ENCODE measurements at regions not wholly inside any gene's neighbourhood (a gene's known extent, or its start where the extent isn't known, plus 50 kb on each side); places are given as distances from the start of the nearest gene placed in this dataset.

- TF ChIP-seq, protein P1, sequence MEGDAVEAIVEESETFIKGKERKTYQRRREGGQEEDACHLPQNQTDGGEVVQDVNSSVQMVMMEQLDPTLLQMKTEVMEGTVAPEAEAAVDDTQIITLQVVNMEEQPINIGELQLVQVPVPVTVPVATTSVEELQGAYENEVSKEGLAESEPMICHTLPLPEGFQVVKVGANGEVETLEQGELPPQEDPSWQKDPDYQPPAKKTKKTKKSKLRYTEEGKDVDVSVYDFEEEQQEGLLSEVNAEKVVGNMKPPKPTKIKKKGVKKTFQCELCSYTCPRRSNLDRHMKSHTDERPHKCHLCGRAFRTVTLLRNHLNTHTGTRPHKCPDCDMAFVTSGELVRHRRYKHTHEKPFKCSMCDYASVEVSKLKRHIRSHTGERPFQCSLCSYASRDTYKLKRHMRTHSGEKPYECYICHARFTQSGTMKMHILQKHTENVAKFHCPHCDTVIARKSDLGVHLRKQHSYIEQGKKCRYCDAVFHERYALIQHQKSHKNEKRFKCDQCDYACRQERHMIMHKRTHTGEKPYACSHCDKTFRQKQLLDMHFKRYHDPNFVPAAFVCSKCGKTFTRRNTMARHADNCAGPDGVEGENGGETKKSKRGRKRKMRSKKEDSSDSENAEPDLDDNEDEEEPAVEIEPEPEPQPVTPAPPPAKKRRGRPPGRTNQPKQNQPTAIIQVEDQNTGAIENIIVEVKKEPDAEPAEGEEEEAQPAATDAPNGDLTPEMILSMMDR (IDR thresholded peaks at IDR 0.05): no peak
- no peak for TF ChIP-seq POLR2AphosphoS5 (IDR thresholded peaks at IDR 0.05)
- TF ChIP-seq POLR2A (IDR thresholded peaks at IDR 0.05): no peak
- no peak for TF ChIP-seq EP300 (IDR thresholded peaks at IDR 0.05)
Measured at GRCh38 chr13:108375034-108375433, 105.5 kb downstream of the TNFSF13B start.

Measured in gastroesophageal sphincter (tissue), 3 donors.